Common myeloid progenitor, CD34-positive (primary cell): ENCODE measurements at regions not wholly inside any gene's neighbourhood (a gene's known extent, or its start where the extent isn't known, plus 50 kb on each side); places are given as distances from the start of the nearest gene placed in this dataset.
A peak's percentile ranks its signal among the peaks of the same experiment; 100 is the strongest.

Experiments used
- CTCF ChIA-PET: fragments of 350-600 bp; sonication (Branson Sonifier 250); formaldehyde crosslinking; loops from one replicate; lab custom pipeline; 2021; ENCODE audit warnings: antibody characterized with exemption; lab: Charles Lee
- POLR2A ChIA-PET: fragments of 350-600 bp; sonication (Branson Sonifier 250); formaldehyde crosslinking; loops from one replicate; lab custom pipeline; 2021; ENCODE audit warnings: antibody characterized with exemption; lab: Charles Lee
- DNase-seq, 3 donors: peaks; one replicate each; pipeline versions ENCODE4 v3.0.0 to v3.0.0-alpha.2; 2013
- H3K27ac ChIP-seq, 2 experiments: 1 replicate in 1 of 2; 2 replicates in 1 of 2; pipeline ENCODE4 v1.7.0; 2013; ENCODE audit warnings: inconsistent platforms in 2 of 2, low read length in 2 of 2, mild to moderate bottlenecking in 2 of 2, low read depth in 1 of 2, moderate library complexity in 1 of 2; ENCODE audit not compliant: severe bottlenecking in 2 of 2, insufficient read depth in 1 of 2, poor library complexity in 1 of 2
- H3K27me3 ChIP-seq, 5 experiments: replicated peaks in 2 of 5; 1 replicate in 3 of 5; 2 replicates in 2 of 5; pipeline versions ENCODE4 v1.6.1 to v1.7.0; 2013; ENCODE audit warnings: low read length in 4 of 5, mild to moderate bottlenecking in 2 of 5, moderate library complexity in 2 of 5, inconsistent platforms in 1 of 5; ENCODE audit not compliant: insufficient read depth in 5 of 5, control insufficient read depth in 4 of 5
- H3K36me3 ChIP-seq, 4 experiments: 1 replicate in 2 of 4; 2 replicates in 2 of 4; pipeline versions ENCODE4 v1.6.1 to v1.7.0; 2013; ENCODE audit warnings: low read length in 3 of 4, control low read depth in 1 of 4, mild to moderate bottlenecking in 1 of 4; ENCODE audit not compliant: control insufficient read depth in 4 of 4, insufficient read depth in 4 of 4
- H3K4me1 ChIP-seq, 4 experiments: 1 replicate in 3 of 4; 2 replicates in 1 of 4; pipeline versions ENCODE4 v1.6.1 to v1.7.1; 2013; ENCODE audit warnings: low read length in 3 of 4, mild to moderate bottlenecking in 3 of 4, control low read depth in 1 of 4, inconsistent platforms in 1 of 4, moderate library complexity in 1 of 4; ENCODE audit not compliant: control insufficient read depth in 4 of 4, insufficient read depth in 4 of 4; ENCODE audit errors: control extremely low read depth in 1 of 4
- H3K4me3 ChIP-seq, 7 experiments: 1 replicate in 4 of 7; 2 replicates in 3 of 7; pipeline versions ENCODE4 v1.5.1 to v1.7.0; 2013; ENCODE audit warnings: mild to moderate bottlenecking in 7 of 7, low read length in 6 of 7, moderate library complexity in 6 of 7, inconsistent platforms in 2 of 7, low read depth in 2 of 7, control low read depth in 1 of 7; ENCODE audit not compliant: insufficient read depth in 4 of 7, control insufficient read depth in 1 of 7; ENCODE audit errors: extremely low read depth in 1 of 7
- H3K9me3 ChIP-seq, 5 experiments: 1 replicate in 4 of 5; 2 replicates in 1 of 5; pipeline versions ENCODE4 v1.6.1 to v1.7.1; 2013; ENCODE audit warnings: low read length in 4 of 5, mild to moderate bottlenecking in 2 of 5, inconsistent platforms in 1 of 5, low read depth in 1 of 5, moderate library complexity in 1 of 5; ENCODE audit not compliant: control insufficient read depth in 4 of 5, insufficient read depth in 2 of 5; ENCODE audit errors: control extremely low read depth in 1 of 5
- WGBS: methylation state at CpG from one replicate; pipeline ENCODE4 v1.1.5; 2013; ENCODE audit not compliant: insufficient coverage; 5-methylcytosine and 5-hydroxymethylcytosine counted together

- Histone ChIP-seq H3K27me3 (peaks cover 0 to 1% (median 0%) of the 10 kb centered on the region in 5 experiments), H3K4me1 (no peaks in the 10 kb centered on the region), H3K9me3 (no peaks in the 10 kb centered on the region), H3K4me3 (no peak overlapping the region), H3K36me3 (no peaks in the 10 kb centered on the region), H3K27ac (no peak overlapping the region)
- DNase-seq = no peak
- CTCF ChIA-PET = no interaction called here
- POLR2A ChIA-PET = no interaction called here
- 91% methylated on average over 11 of the region's 16 CpGs for WGBS
Observed at GRCh38 chr7:28355635-28356319, 56.5 kb upstream of the CREB5 start.

- WGBS = 83% methylated on average over 8 of the region's 8 CpGs
Observed at GRCh38 chr7:28356619-28357018, 55.7 kb upstream of the CREB5 start.

DNA sequence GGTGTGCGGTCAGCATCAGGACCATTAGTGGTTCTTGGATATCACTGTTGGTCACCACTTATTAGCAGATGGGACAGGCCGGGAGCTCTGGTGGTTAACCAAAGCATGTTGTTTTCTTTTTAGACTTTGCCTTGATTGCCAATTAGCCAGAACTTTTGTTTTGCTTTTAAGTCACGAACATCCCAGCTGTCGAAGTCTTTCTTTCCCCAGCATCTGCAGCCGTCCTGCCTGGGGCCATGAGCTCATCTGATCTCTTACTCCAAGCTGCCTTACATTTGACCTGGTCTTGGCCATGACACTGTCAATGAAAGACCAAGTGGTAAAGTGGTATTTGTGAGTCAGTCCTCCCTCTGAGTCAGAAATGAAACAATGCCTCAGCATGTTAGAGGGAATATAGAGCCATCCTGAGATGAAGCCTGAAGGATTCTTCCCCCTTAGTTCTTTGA lies 53.9 kb upstream of the CREB5 start:
- POLR2A ChIA-PET = no interaction called here

More at GRCh38 chr7:28356619-28357018, 55.7 kb upstream of the CREB5 start:
- H3K4me3 ChIP-seq = no peak overlapping the region
- DNase-seq = no peak
- CTCF ChIA-PET = no interaction called here
- peaks cover 0 to 6% (median 5%) of the 10 kb centered on the region in 4 experiments for H3K4me1 ChIP-seq
- no peaks in the 10 kb centered on the region for H3K27me3 ChIP-seq
- H3K27ac ChIP-seq = no peak overlapping the region
- no peaks in the 10 kb centered on the region for H3K9me3 ChIP-seq
- POLR2A ChIA-PET = no interaction called here
- no peaks in the 10 kb centered on the region for H3K36me3 ChIP-seq

DNA sequence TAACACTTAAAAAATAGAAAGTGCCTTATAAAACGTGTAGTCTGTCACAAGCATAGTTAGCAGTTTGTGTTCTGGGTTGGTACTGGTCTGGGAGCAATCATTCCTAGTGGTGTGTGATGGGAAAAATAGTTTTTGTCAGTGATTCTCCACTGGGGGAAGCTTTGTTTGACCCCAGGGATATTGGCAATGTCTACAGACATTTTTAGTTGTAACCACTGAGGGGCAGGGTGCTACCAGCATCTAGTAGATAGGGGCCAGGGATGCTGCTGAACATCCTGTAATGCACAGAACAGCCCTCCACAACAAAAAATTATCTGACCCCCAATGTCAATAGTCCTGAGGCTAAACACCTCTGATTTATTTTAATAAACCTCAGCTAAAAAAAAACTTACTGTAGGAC lies 51.6 kb upstream of the CREB5 start:
- Histone ChIP-seq H3K36me3 (no peaks in the 10 kb centered on the region), H3K4me3 (no peak overlapping the region), H3K9me3 (peaks cover 0 to 3% (median 0%) of the 10 kb centered on the region in 5 experiments), H3K27me3 (no peaks in the 10 kb centered on the region), H3K4me1 (peaks cover 4 to 13% (median 11%) of the 10 kb centered on the region in 4 experiments), H3K27ac (no peak overlapping the region)
- POLR2A ChIA-PET = interaction anchor here (0.6 kb wide), 1 partner anchor 14 kb away, joined by 3 read pairs; no protein-coding TSS in a partner anchor
- WGBS = no CpG with 5 or more reads among the region's 1 CpG
- DNase-seq = no peak
- CTCF ChIA-PET = no interaction called here

More for the DNA sequence above, 53.9 kb upstream of the CREB5 start:
- H3K4me3 ChIP-seq = no peak overlapping the region
- no peak for DNase-seq
- peaks cover 4 to 13% (median 11%) of the 10 kb centered on the region in 4 experiments for H3K4me1 ChIP-seq
- no peak overlapping the region for H3K27ac ChIP-seq
- CTCF ChIA-PET = no interaction called here
- H3K36me3 ChIP-seq = no peaks in the 10 kb centered on the region
- no peaks in the 10 kb centered on the region for H3K9me3 ChIP-seq
- WGBS = 100% methylated on average over 5 of the region's 5 CpGs
- H3K27me3 ChIP-seq = no peaks in the 10 kb centered on the region

GRCh38 chr7:28361551-28361950 lies 50.8 kb upstream of the CREB5 start:
- WGBS = 80% methylated on average over 1 of the region's 1 CpG
- CTCF ChIA-PET = interaction anchor here (1.7 to 3.7 kb wide), 3 partner anchors 11 to 27 kb away, joined by 4 to 13 read pairs (median 6); no protein-coding TSS in a partner anchor
- POLR2A ChIA-PET = interaction anchor here (0.6 kb wide), 1 partner anchor 15 kb away, joined by 3 read pairs; no protein-coding TSS in a partner anchor
- no peaks in the 10 kb centered on the region for H3K36me3 ChIP-seq
- no peak for DNase-seq
- peaks cover 4 to 13% (median 11%) of the 10 kb centered on the region in 4 experiments for H3K4me1 ChIP-seq
- H3K27me3 ChIP-seq = no peaks in the 10 kb centered on the region
- peaks cover 0 to 3% (median 0%) of the 10 kb centered on the region in 5 experiments for H3K9me3 ChIP-seq
- H3K27ac ChIP-seq = no peak overlapping the region
- H3K4me3 ChIP-seq = peak overlapping the region in 1 of 7 experiments; percentile 13

DNA sequence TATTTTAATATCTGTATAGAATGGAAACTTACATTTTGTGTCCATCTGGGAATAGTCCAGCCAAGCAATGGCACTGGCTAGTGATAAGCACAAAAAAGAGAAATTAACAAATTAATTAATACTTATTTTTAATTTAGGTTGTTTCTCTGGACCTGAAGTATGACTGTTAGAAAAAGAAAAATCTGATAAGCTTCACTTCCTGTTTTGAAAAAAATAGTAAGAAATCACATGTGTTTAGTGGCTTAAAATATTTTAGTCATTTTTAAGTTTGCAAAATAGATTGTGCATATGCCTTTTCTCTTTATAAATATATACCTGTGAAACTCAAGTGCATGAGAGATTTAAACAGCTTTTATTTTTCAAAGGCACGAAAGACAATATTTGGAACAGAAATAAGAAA lies 50.1 kb upstream of the CREB5 start:
- DNase-seq = peak; percentile 12 to 60 (median 44)
- Histone ChIP-seq H3K4me1 (peaks cover 4 to 13% (median 11%) of the 10 kb centered on the region in 4 experiments), H3K27me3 (no peaks in the 10 kb centered on the region), H3K36me3 (no peaks in the 10 kb centered on the region), H3K4me3 (no peak overlapping the region), H3K27ac (no peak overlapping the region), H3K9me3 (peaks cover 0 to 3% (median 0%) of the 10 kb centered on the region in 5 experiments)
- ChIA-PET CTCF (interaction anchor here (0.5 to 3.7 kb wide), 6 partner anchors 11 to 492 kb away, joined by 3 to 13 read pairs (median 4); no protein-coding TSS in a partner anchor), POLR2A (no interaction called here)
- WGBS = no CpG with 5 or more reads among the region's 1 CpG
